Right lobe of liver (tissue), 4 donors: ENCODE measurements at regions not wholly inside any gene's neighbourhood (a gene's known extent, or its start where the extent isn't known, plus 50 kb on each side); places are given as distances from the start of the nearest gene placed in this dataset.

Experiments used
- CTCF ChIP-seq, 4 donors: fragments of 200-600 bp in 3 of 4; fragments of 450-650 bp in 1 of 4; IDR thresholded peaks; one replicate each; pipeline versions ENCODE4 v1.5.1 to v1.8.0; 2016 to 2022; ENCODE audit warnings: antibody characterized with exemption in 4 of 4, mild to moderate bottlenecking in 2 of 4
- POLR2A ChIP-seq: fragments of 450-650 bp; IDR thresholded peaks from one replicate; pipeline ENCODE4 v1.6.1; 2017; ENCODE audit warnings: antibody characterized with exemption, mild to moderate bottlenecking
- donor health status: DM: no; HTN: no; CAD: no.
- donor health status: DM: no; HTN: no; CAD: no.
- donor health status: DM: no; HTN: yes; CAD: no.

GRCh38 chr5:118653183-118653582 lies 335.2 kb downstream of the DTWD2 start:
- TF ChIP-seq POLR2A (no peak), CTCF (IDR thresholded peaks at IDR 0.05) (no peak)
